WI38 (cell line): ENCODE measurements at regions not wholly inside any gene's neighbourhood (a gene's known extent, or its start where the extent isn't known, plus 50 kb on each side); places are given as distances from the start of the nearest gene placed in this dataset.

Experiments
- H3K4me3 ChIP-seq: 2 replicates; pipeline ENCODE4 v1.5.1; 2011; ENCODE audit warnings: low read depth, mild to moderate bottlenecking, control low read depth, low read length
- TF ChIP-seq, protein P1 (sequence below): IDR thresholded peaks from 2 replicates; pipeline ENCODE4 v1.5.1; 2012; ENCODE audit warnings: low read depth, mild to moderate bottlenecking, control low read depth, low read length

DNA sequence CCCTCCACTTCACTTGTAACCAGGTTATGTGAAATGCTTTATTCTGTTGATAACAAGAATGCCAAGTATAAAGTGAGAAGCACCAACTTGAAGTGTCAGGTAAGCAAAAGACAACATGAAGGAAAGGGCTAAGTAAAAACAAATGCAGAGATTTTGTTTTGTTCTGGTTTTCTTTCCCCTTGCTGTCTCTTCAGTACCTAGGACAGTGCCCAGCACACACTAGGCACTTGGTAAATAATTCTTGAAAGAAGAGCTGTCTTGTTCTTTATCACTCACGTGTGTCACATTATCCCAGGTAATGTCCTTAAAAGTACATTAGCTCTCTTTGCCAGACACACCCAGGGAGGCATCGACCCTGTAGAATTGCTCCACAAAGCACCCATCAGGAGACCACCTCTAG, 350.0 kb upstream of the IRAK1BP1 start:
- no peak overlapping the region for H3K4me3 ChIP-seq
- TF ChIP-seq, protein P1, sequence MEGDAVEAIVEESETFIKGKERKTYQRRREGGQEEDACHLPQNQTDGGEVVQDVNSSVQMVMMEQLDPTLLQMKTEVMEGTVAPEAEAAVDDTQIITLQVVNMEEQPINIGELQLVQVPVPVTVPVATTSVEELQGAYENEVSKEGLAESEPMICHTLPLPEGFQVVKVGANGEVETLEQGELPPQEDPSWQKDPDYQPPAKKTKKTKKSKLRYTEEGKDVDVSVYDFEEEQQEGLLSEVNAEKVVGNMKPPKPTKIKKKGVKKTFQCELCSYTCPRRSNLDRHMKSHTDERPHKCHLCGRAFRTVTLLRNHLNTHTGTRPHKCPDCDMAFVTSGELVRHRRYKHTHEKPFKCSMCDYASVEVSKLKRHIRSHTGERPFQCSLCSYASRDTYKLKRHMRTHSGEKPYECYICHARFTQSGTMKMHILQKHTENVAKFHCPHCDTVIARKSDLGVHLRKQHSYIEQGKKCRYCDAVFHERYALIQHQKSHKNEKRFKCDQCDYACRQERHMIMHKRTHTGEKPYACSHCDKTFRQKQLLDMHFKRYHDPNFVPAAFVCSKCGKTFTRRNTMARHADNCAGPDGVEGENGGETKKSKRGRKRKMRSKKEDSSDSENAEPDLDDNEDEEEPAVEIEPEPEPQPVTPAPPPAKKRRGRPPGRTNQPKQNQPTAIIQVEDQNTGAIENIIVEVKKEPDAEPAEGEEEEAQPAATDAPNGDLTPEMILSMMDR: no peak

DNA sequence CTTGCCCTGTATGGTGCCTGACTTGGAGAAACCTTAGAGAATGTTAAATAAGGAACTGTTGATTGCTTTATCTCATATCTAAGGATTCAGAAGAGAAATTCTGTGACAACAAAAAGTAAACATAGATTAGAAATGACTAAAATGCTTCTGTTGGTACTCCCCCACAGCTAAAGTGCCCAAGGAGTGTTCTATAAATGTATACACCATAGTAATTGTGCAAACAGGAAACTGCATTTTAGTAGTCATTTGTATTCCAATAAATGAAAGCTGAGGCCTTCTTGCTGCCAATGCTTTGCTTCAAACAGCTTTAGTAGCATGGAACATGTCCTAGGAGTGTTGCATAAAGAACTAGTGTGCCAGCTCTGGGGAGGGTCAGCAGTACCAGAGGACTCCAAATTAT, 343.7 kb upstream of the IRAK1BP1 start:
- TF ChIP-seq, protein P1: no peak
- H3K4me3 ChIP-seq: no peak overlapping the region

DNA sequence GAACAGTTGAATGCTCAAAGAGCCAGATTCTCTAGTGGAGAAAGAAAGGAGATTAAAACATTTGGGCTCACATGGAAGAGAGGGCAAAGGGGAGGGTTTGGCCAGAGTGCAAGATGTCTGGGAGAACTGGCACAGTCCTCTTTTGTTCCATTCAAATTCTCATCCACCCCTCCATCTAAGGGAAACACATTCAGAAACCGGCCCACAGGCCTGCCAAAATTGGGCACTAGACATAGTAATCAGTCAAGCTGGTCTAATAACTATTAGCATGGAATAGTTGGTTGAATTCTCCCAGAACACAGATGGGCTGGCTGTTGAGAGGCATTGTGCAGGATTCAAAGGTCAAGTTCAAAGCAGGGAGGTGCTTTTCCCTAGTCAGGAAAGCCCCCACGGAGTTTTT, 341.4 kb upstream of the IRAK1BP1 start:
- TF ChIP-seq, protein P1: no peak
- no peak overlapping the region for H3K4me3 ChIP-seq

DNA sequence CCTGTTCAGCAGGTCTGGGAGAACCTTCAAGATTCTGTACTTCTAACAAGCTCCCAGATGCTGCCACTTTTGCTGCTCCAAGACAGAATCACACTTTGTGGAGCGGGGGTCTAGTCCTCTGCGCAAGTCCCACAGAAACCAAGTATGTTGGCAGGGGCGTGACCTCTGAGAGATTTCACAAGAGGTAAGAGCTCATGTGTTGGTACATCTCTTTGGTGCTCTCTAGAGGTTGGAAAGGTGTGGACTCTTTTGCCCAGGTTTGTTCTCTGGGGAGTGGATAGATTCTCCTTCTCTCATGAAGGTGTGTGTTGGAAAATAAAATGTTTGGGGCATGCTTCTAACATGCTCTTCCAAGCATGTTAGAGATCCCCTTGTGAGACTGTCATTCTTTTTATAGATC, 340.9 kb upstream of the IRAK1BP1 start:
- no peak overlapping the region for H3K4me3 ChIP-seq
- TF ChIP-seq, protein P1: no peak

DNA sequence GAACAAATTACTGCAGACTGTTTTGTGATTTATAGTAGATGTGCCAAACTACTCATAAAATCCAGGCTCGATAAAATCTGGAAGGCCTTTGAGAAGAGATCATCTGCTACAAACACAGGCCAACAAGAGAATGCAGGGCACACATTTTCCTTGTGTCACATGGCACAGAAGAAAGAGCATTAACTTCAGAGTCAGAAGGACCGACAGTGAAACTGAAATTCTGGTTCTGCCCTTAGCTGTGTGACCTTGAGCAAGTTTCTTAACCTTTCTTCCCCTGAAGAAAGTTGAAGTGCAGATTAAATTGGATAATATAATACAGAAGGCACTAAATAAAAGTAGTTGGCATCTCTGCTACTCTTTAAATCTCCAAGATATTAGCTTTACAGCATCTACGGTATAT, 338.4 kb upstream of the IRAK1BP1 start:
- no peak overlapping the region for H3K4me3 ChIP-seq
- TF ChIP-seq, protein P1: no peak

DNA sequence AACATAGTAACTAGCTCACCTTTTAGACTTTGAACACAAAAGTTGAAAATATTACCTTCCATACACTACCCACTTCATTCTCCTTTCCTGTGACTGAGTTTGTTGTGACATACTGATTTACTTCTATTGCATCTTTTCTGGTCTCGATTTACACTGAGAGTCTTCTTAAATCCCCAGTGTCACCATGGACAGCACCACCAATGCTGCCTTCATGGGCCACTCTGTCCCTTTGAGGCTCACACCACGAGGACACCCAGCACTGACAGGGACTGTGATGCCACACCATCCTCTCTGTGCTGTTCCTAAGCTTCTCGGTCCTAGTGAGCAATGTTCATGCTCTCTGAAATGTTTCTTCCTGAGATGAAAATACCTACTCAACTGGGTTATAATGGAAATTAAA, 337.1 kb upstream of the IRAK1BP1 start:
- no peak overlapping the region for H3K4me3 ChIP-seq
- TF ChIP-seq, protein P1: no peak

DNA sequence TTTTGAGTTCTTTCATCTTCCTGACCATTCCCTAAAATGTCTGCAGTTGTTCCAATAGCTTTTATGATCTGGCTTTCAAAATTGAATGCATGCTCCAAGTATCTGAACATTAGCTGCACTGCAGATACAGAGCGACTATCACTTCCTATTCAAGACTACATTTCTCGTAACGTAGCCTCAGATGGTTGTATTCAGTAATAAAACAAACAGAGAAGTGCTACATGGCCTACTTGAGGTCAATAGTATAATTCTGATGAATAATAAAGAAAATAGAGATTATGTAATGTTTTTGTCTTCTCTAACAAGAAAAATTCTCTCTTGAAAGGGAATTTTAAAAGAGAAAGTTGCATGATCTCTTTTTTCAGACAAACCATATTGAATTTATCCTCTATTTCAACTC, 333.9 kb upstream of the IRAK1BP1 start:
- no peak overlapping the region for H3K4me3 ChIP-seq
- TF ChIP-seq, protein P1: no peak
